LNCaP clone FGC (cell line): ENCODE measurements at regions not wholly inside any gene's neighbourhood (a gene's known extent, or its start where the extent isn't known, plus 50 kb on each side); places are given as distances from the start of the nearest gene placed in this dataset.

ENCODE experiments used
- DNase-seq: peaks from one replicate; pipeline ENCODE4 v3.0.0-alpha.2; 2011; ENCODE audit warnings: low read depth
- H3K4me3 ChIP-seq: 2 replicates; pipeline ENCODE4 v1.5.1; 2011; ENCODE audit warnings: mild to moderate bottlenecking, low read depth, low read length, control low read depth
- CTCF ChIP-seq: IDR thresholded peaks from 2 replicates; pipeline ENCODE4 v1.5.1; 2012; ENCODE audit warnings: mild to moderate bottlenecking; ENCODE audit not compliant: control insufficient read depth, insufficient read depth; ENCODE audit errors: extremely low read depth

- H3K4me3 ChIP-seq, result no peak overlapping the region
- DNase-seq, result no peak
- TF ChIP-seq CTCF, result no peak
These were observed 150.4 kb upstream of the SMLR1 start for GRCh38 chr6:130676773-130677144.

- H3K4me3 ChIP-seq, result no peak overlapping the region
- no peak for TF ChIP-seq CTCF
- DNase-seq, result no peak
These were observed 149.9 kb upstream of the SMLR1 start for GRCh38 chr6:130677312-130677711.

- no peak for TF ChIP-seq CTCF
These were observed 149.4 kb upstream of the SMLR1 start for GRCh38 chr6:130677766-130678165.

GRCh38 chr6:130679684-130680083, 147.5 kb upstream of the SMLR1 start:
- DNase-seq, result no peak
- no peak for TF ChIP-seq CTCF
- H3K4me3 ChIP-seq, result no peak overlapping the region

More at GRCh38 chr6:130677766-130678165, 149.4 kb upstream of the SMLR1 start:
- DNase-seq, result no peak
- H3K4me3 ChIP-seq, result no peak overlapping the region

- no peak overlapping the region for H3K4me3 ChIP-seq
- TF ChIP-seq CTCF, result no peak
- no peak for DNase-seq
These were observed 147.1 kb upstream of the SMLR1 start for GRCh38 chr6:130680116-130680515.

GRCh38 chr6:130681028-130681427, 146.2 kb upstream of the SMLR1 start:
- H3K4me3 ChIP-seq, result no peak overlapping the region
- DNase-seq, result no peak
- no peak for TF ChIP-seq CTCF

- H3K4me3 ChIP-seq, result no peak overlapping the region
- DNase-seq, result no peak
- TF ChIP-seq CTCF, result no peak
These were observed 145.1 kb upstream of the SMLR1 start for GRCh38 chr6:130682066-130682465.
